Neural progenitor cell (in vitro differentiated cells): ENCODE measurements at regions not wholly inside any gene's neighbourhood (a gene's known extent, or its start where the extent isn't known, plus 50 kb on each side); places are given as distances from the start of the nearest gene placed in this dataset.

Source experiments
- DNase-seq: peaks from one replicate; pipeline ENCODE4 v3.0.0-alpha.2; 2016; ENCODE audit warnings: low spot score
- H2AFZ ChIP-seq: fragments of 200-600 bp; sonication (generic); replicated peaks from 2 replicates; pipeline ENCODE4 v1.6.1; 2016; ENCODE audit warnings: antibody characterized with exemption
- H3F3A ChIP-seq: fragments of 200-600 bp; sonication (generic); 2 replicates; pipeline ENCODE4 v1.6.1; 2016; ENCODE audit warnings: antibody characterized with exemption, low read depth
- H3K27ac ChIP-seq: fragments of 200-600 bp; sonication (generic); 2 replicates; pipeline ENCODE4 v1.5.1; 2016; ENCODE audit warnings: mild to moderate bottlenecking
- H3K27me3 ChIP-seq: fragments of 200-600 bp; sonication (generic); 2 replicates; pipeline ENCODE4 v1.6.1; 2016; ENCODE audit warnings: mild to moderate bottlenecking, moderate library complexity
- H3K36me3 ChIP-seq: fragments of 200-600 bp; sonication (generic); 2 replicates; pipeline ENCODE4 v1.5.1; 2016
- H3K4me1 ChIP-seq: fragments of 200-600 bp; sonication (generic); 2 replicates; pipeline ENCODE4 v1.6.1; 2016; ENCODE audit warnings: mixed run types
- H3K4me2 ChIP-seq: fragments of 200-600 bp; sonication (generic); 2 replicates; pipeline ENCODE4 v1.6.1; 2016
- H3K4me3 ChIP-seq: fragments of 200-600 bp; sonication (generic); 2 replicates; pipeline ENCODE4 v1.5.1; 2016
- H3K79me2 ChIP-seq: fragments of 200-600 bp; sonication (generic); 2 replicates; pipeline ENCODE4 v1.6.1; 2016; ENCODE audit warnings: low read depth
- H3K9ac ChIP-seq: fragments of 200-600 bp; sonication (generic); 2 replicates; pipeline ENCODE4 v1.6.1; 2016
- H3K9me3 ChIP-seq: fragments of 200-600 bp; sonication (generic); 2 replicates; pipeline ENCODE4 v1.5.1; 2016; ENCODE audit warnings: low read depth
- H4K20me1 ChIP-seq: fragments of 200-600 bp; sonication (generic); 2 replicates; pipeline ENCODE4 v1.6.1; 2016; ENCODE audit warnings: low read depth
- H3K27ac Mint-ChIP-seq: 3 replicates; pipeline ENCODE4 v1.8.0; 2021; ENCODE audit warnings: mixed read lengths
- H3K27me3 Mint-ChIP-seq: 2 replicates; pipeline ENCODE4 v1.8.0; 2022; ENCODE audit warnings: low read depth, mild to moderate bottlenecking, inconsistent platforms, moderate library complexity, mixed read lengths; ENCODE audit not compliant: insufficient read depth
- H3K36me3 Mint-ChIP-seq: 3 replicates; pipeline ENCODE4 v1.8.0; 2021; ENCODE audit warnings: mixed read lengths
- H3K4me1 Mint-ChIP-seq: 3 replicates; pipeline ENCODE4 v1.8.0; 2021; ENCODE audit warnings: mixed read lengths
- H3K4me3 Mint-ChIP-seq: 3 replicates; pipeline ENCODE4 v1.8.0; 2021; ENCODE audit warnings: mild to moderate bottlenecking, moderate library complexity, mixed read lengths
- H3K9me3 Mint-ChIP-seq: 3 replicates; pipeline ENCODE4 v1.8.0; 2020; ENCODE audit warnings: mixed read lengths
- CTCF ChIP-seq: fragments of 200-600 bp; sonication (generic); IDR thresholded peaks from 2 replicates; pipeline ENCODE4 v1.5.1; 2017; ENCODE audit warnings: antibody characterized with exemption, mild to moderate bottlenecking
- EZH2 ChIP-seq: fragments of 200-600 bp; sonication (generic); IDR thresholded peaks from 2 replicates; pipeline ENCODE4 v1.6.1; 2017; ENCODE audit warnings: antibody characterized with exemption, mild to moderate bottlenecking, moderate library complexity
- EZH2phosphoT487 ChIP-seq: fragments of 200-600 bp; sonication (generic); IDR thresholded peaks from 2 replicates; pipeline ENCODE4 v1.6.1; 2017; ENCODE audit warnings: antibody characterized with exemption

- H3K4me1 ChIP-seq = no peaks in the 10 kb centered on the region
- Mint-ChIP-seq H3K4me3 (no peak overlapping the region), H3K9me3 (peaks cover 37% of the 10 kb centered on the region), H3K27me3 (peaks cover 2% of the 10 kb centered on the region), H3K4me1 (peaks cover 12% of the 10 kb centered on the region), H3K36me3 (peaks cover 4% of the 10 kb centered on the region), H3K27ac (no peak overlapping the region)
- H3K4me3 ChIP-seq = no peak overlapping the region
- H3K27ac ChIP-seq = no peak overlapping the region
- TF ChIP-seq EZH2 (no peak), CTCF (no peak), EZH2phosphoT487 (no peak)
- H4K20me1 ChIP-seq = no peaks in the 10 kb centered on the region
- H3K4me2 ChIP-seq = no peak overlapping the region
- H3K9me3 ChIP-seq = no peaks in the 10 kb centered on the region
- no peaks in the 10 kb centered on the region for H3K27me3 ChIP-seq
- no peaks in the 10 kb centered on the region for H3F3A ChIP-seq
- no peaks in the 10 kb centered on the region for H3K79me2 ChIP-seq
- no peak overlapping the region for H3K9ac ChIP-seq
- H2AFZ ChIP-seq = no peak overlapping the region
- DNase-seq = no peak
- no peaks in the 10 kb centered on the region for H3K36me3 ChIP-seq
Observed at GRCh38 chr13:79727086-79727485, 246.1 kb downstream of the NDFIP2 start.

DNA sequence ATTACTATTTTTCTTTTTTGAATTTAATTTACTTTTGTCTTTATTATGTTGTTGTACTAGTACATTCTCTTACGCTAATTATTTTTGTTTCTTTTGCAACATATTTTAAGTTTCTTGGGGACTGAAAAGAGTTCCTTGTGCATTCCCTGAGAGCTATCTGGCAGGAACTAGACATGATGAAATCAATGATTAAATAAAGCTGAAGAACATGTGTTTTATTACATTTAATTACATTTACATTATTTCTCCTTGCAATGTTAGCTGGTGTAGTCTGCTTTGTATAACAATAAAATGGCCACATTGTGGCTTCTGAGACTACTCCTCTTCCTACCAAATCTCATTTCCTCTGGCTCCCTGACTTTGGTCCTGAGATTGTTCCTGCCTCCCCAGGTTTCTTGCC, 244.9 kb downstream of the NDFIP2 start:
- Mint-ChIP-seq H3K27ac (no peak overlapping the region), H3K4me1 (peaks cover 12% of the 10 kb centered on the region), H3K9me3 (peaks cover 26% of the 10 kb centered on the region), H3K4me3 (no peak overlapping the region), H3K27me3 (peaks cover 2% of the 10 kb centered on the region), H3K36me3 (peaks cover 3% of the 10 kb centered on the region)
- no peak overlapping the region for H3K9ac ChIP-seq
- no peaks in the 10 kb centered on the region for H3K4me1 ChIP-seq
- TF ChIP-seq EZH2 (no peak), EZH2phosphoT487 (no peak), CTCF (no peak)
- no peak overlapping the region for H3K4me2 ChIP-seq
- no peak overlapping the region for H2AFZ ChIP-seq
- no peaks in the 10 kb centered on the region for H3K79me2 ChIP-seq
- no peaks in the 10 kb centered on the region for H3F3A ChIP-seq
- no peaks in the 10 kb centered on the region for H3K9me3 ChIP-seq
- no peaks in the 10 kb centered on the region for H3K36me3 ChIP-seq
- H3K27me3 ChIP-seq = no peaks in the 10 kb centered on the region
- DNase-seq = no peak
- no peak overlapping the region for H3K27ac ChIP-seq
- H4K20me1 ChIP-seq = no peaks in the 10 kb centered on the region
- no peak overlapping the region for H3K4me3 ChIP-seq

GRCh38 chr13:79724348-79725103, 243.6 kb downstream of the NDFIP2 start:
- peaks cover 12% of the 10 kb centered on the region for H3K4me1 Mint-ChIP-seq
- no peak overlapping the region for H3K4me3 Mint-ChIP-seq
- no peaks in the 10 kb centered on the region for H3F3A ChIP-seq
- H3K4me1 ChIP-seq = no peaks in the 10 kb centered on the region
- H3K27ac ChIP-seq = no peak overlapping the region
- no peaks in the 10 kb centered on the region for H3K27me3 ChIP-seq
- no peak overlapping the region for H3K4me2 ChIP-seq
- no peak overlapping the region for H3K9ac ChIP-seq
- peaks cover 16% of the 10 kb centered on the region for H3K9me3 Mint-ChIP-seq
- no peaks in the 10 kb centered on the region for H3K36me3 Mint-ChIP-seq
- H2AFZ ChIP-seq = no peak overlapping the region
- peaks cover 2% of the 10 kb centered on the region for H3K27me3 Mint-ChIP-seq
- H4K20me1 ChIP-seq = no peaks in the 10 kb centered on the region
- TF ChIP-seq EZH2 = no peak
- no peak for TF ChIP-seq EZH2phosphoT487
- TF ChIP-seq CTCF = no peak
- H3K9me3 ChIP-seq = no peaks in the 10 kb centered on the region
- H3K27ac Mint-ChIP-seq = no peak overlapping the region
- H3K36me3 ChIP-seq = no peaks in the 10 kb centered on the region
- H3K4me3 ChIP-seq = no peak overlapping the region
- DNase-seq = no peak
- H3K79me2 ChIP-seq = no peaks in the 10 kb centered on the region
